MM.1S (cell line): ENCODE measurements at regions not wholly inside any gene's neighbourhood (a gene's known extent, or its start where the extent isn't known, plus 50 kb on each side); places are given as distances from the start of the nearest gene placed in this dataset.

Experiments
- DNase-seq: peaks from one replicate; pipeline ENCODE4 v3.0.0-alpha.2; 2015
- H2AFZ ChIP-seq: fragments of 300-600 bp; sonication (generic); 2 replicates; pipeline ENCODE4 v1.6.0; 2016; ENCODE audit warnings: antibody characterized with exemption, low read length
- H3F3A ChIP-seq: fragments of 300-600 bp; sonication (generic); 2 replicates; pipeline ENCODE4 v1.6.1; 2016; ENCODE audit warnings: mild to moderate bottlenecking, antibody characterized with exemption, low read length, moderate library complexity, mixed read lengths; ENCODE audit not compliant: insufficient read depth
- H3K27ac ChIP-seq: fragments of 300-600 bp; sonication (generic); 2 replicates; pipeline ENCODE4 v1.5.1; 2016; ENCODE audit warnings: mild to moderate bottlenecking, low read length
- H3K27me3 ChIP-seq: fragments of 300-600 bp; sonication (generic); replicated peaks from 2 replicates; pipeline ENCODE4 v1.6.0; 2016; ENCODE audit warnings: low read length; ENCODE audit not compliant: insufficient read depth
- H3K36me3 ChIP-seq: fragments of 300-600 bp; sonication (generic); replicated peaks from 2 replicates; pipeline ENCODE4 v1.6.1; 2016; ENCODE audit warnings: mild to moderate bottlenecking, low read length, mixed read lengths; ENCODE audit not compliant: insufficient read depth
- H3K4me1 ChIP-seq: fragments of 300-600 bp; sonication (generic); 2 replicates; pipeline ENCODE4 v1.6.1; 2016; ENCODE audit warnings: low read length, mixed read lengths
- H3K4me2 ChIP-seq: fragments of 300-600 bp; sonication (generic); 2 replicates; pipeline ENCODE4 v1.6.0; 2016; ENCODE audit warnings: low read depth, low read length
- H3K4me3 ChIP-seq: fragments of 300-600 bp; sonication (generic); 2 replicates; pipeline ENCODE4 v1.5.1; 2016; ENCODE audit warnings: low read length, mixed read lengths
- H3K79me2 ChIP-seq: fragments of 300-600 bp; sonication (generic); 2 replicates; pipeline ENCODE4 v1.6.1; 2016; ENCODE audit warnings: mixed run types, low read length, mixed read lengths
- H3K9ac ChIP-seq: fragments of 300-600 bp; sonication (generic); 2 replicates; pipeline ENCODE4 v1.6.1; 2016; ENCODE audit warnings: low read length, mixed read lengths
- H3K9me2 ChIP-seq: fragments of 300-600 bp; sonication (generic); replicated peaks from 2 replicates; pipeline ENCODE4 v1.6.1; 2016; ENCODE audit warnings: mild to moderate bottlenecking, low read length, mixed read lengths; ENCODE audit not compliant: insufficient read depth
- H3K9me3 ChIP-seq: fragments of 300-600 bp; sonication (generic); replicated peaks from 2 replicates; pipeline ENCODE4 v1.6.1; 2016; ENCODE audit warnings: mild to moderate bottlenecking, low read length, mixed read lengths; ENCODE audit not compliant: insufficient read depth
- H4K20me1 ChIP-seq: fragments of 300-600 bp; sonication (generic); 2 replicates; pipeline ENCODE4 v1.6.1; 2016; ENCODE audit warnings: mild to moderate bottlenecking, low read length, moderate library complexity, mixed read lengths; ENCODE audit not compliant: insufficient read depth
- EZH2 ChIP-seq: fragments of 300-600 bp; sonication (generic); optimal IDR thresholded peaks from 2 replicates; pipeline ENCODE3; 2017; ENCODE audit warnings: low read depth, mild to moderate bottlenecking, antibody characterized with exemption, low read length, mixed read lengths
- EZH2phosphoT487 ChIP-seq: fragments of 300-600 bp; sonication (generic); IDR thresholded peaks from 2 replicates; pipeline ENCODE4 v1.6.1; 2018; ENCODE audit warnings: antibody characterized with exemption, low read length
- TF ChIP-seq, protein P1 (sequence below): fragments of 300-600 bp; sonication (generic); IDR thresholded peaks from 2 replicates; pipeline ENCODE4 v1.5.1; 2016; ENCODE audit warnings: antibody characterized with exemption, low read length, mixed read lengths

- H2AFZ ChIP-seq: no peak overlapping the region
- H3K4me1 ChIP-seq: no peaks in the 10 kb centered on the region
- no peaks in the 10 kb centered on the region for H3K36me3 ChIP-seq
- DNase-seq: no peak
- H3K79me2 ChIP-seq: no peaks in the 10 kb centered on the region
- H3F3A ChIP-seq: no peaks in the 10 kb centered on the region
- no peak overlapping the region for H3K4me3 ChIP-seq
- H4K20me1 ChIP-seq: no peaks in the 10 kb centered on the region
- H3K27me3 ChIP-seq: no peaks in the 10 kb centered on the region
- H3K4me2 ChIP-seq: no peak overlapping the region
- no peak overlapping the region for H3K9ac ChIP-seq
- no peak overlapping the region for H3K27ac ChIP-seq
- no peaks in the 10 kb centered on the region for H3K9me3 ChIP-seq
- H3K9me2 ChIP-seq: no peaks in the 10 kb centered on the region
- TF ChIP-seq EZH2phosphoT487 (no peak), EZH2 (no peak)
- TF ChIP-seq, protein P1, sequence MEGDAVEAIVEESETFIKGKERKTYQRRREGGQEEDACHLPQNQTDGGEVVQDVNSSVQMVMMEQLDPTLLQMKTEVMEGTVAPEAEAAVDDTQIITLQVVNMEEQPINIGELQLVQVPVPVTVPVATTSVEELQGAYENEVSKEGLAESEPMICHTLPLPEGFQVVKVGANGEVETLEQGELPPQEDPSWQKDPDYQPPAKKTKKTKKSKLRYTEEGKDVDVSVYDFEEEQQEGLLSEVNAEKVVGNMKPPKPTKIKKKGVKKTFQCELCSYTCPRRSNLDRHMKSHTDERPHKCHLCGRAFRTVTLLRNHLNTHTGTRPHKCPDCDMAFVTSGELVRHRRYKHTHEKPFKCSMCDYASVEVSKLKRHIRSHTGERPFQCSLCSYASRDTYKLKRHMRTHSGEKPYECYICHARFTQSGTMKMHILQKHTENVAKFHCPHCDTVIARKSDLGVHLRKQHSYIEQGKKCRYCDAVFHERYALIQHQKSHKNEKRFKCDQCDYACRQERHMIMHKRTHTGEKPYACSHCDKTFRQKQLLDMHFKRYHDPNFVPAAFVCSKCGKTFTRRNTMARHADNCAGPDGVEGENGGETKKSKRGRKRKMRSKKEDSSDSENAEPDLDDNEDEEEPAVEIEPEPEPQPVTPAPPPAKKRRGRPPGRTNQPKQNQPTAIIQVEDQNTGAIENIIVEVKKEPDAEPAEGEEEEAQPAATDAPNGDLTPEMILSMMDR: no peak
Measured at GRCh38 chr20:39699166-39699725, 737.1 kb downstream of the DHX35 start.

DNA sequence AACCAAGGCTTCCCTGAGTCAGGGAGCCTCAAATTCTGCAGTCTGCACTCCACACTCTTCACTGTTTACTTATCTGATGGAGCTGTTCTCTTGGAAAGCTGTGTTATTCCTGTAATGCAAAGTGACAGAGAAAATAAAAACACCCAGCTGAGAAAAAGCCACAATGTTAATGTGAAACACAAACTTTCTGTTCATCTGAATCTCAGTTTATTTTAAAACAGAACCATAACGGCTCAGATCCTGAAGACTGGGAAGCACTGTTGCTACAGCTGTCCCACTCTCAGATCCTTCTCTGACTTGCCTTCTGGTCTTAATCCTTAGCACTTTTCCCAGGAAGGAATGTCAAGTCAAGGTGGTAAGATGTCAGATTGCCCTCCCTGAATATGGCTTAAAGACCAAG lies 736.6 kb downstream of the DHX35 start:
- no peaks in the 10 kb centered on the region for H3K9me3 ChIP-seq
- H3K27me3 ChIP-seq: no peaks in the 10 kb centered on the region
- H3K4me1 ChIP-seq: no peaks in the 10 kb centered on the region
- H3K9me2 ChIP-seq: no peaks in the 10 kb centered on the region
- H3K4me3 ChIP-seq: no peak overlapping the region
- DNase-seq: no peak
- H3K4me2 ChIP-seq: no peak overlapping the region
- no peaks in the 10 kb centered on the region for H3K36me3 ChIP-seq
- no peak overlapping the region for H2AFZ ChIP-seq
- H3K27ac ChIP-seq: no peak overlapping the region
- H4K20me1 ChIP-seq: no peaks in the 10 kb centered on the region
- H3K9ac ChIP-seq: no peak overlapping the region
- H3F3A ChIP-seq: no peaks in the 10 kb centered on the region
- H3K79me2 ChIP-seq: no peaks in the 10 kb centered on the region
- TF ChIP-seq EZH2: no peak
- TF ChIP-seq, protein P1: no peak
- TF ChIP-seq EZH2phosphoT487: no peak

DNA sequence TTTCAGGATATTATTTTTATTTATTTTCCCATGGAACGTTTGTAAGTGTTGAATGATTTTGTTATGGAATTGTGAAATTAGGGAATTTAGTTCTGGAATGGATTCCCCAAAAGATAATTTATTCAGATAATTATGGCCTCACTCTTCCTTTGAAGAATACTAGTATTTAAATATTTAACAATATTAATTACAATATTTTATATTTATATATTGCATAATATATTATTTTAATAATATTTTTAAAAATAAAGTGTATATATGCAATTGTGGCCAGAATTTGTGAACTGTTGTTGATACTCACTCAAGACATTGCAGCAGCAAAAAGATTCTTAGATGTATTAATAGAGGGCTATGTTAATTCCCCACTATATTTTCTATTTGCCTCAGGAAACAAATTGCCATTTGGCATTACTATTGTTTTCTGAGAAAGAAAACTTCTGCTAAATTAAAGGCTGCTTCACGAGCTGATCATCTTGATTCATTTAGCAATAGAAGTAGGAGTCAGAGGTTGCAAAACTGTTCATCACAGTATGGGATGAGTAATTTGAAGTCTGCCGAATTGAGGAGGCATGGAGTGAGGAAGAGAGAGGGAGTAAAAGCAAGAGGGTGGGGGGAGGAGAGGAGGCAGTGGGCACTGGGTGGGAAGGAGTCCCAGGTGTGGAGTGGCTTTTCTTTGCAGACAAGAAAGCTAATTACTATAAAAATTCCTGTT lies 729.2 kb downstream of the DHX35 start:
- no peaks in the 10 kb centered on the region for H3F3A ChIP-seq
- DNase-seq: no peak
- H3K27ac ChIP-seq: no peak overlapping the region
- no peaks in the 10 kb centered on the region for H3K36me3 ChIP-seq
- no peak overlapping the region for H3K9ac ChIP-seq
- H3K27me3 ChIP-seq: no peaks in the 10 kb centered on the region
- TF ChIP-seq, protein P1: no peak
- no peak for TF ChIP-seq EZH2phosphoT487
- TF ChIP-seq EZH2: no peak
- no peak overlapping the region for H2AFZ ChIP-seq
- no peaks in the 10 kb centered on the region for H3K4me1 ChIP-seq
- no peak overlapping the region for H3K4me2 ChIP-seq
- H3K4me3 ChIP-seq: no peak overlapping the region
- no peaks in the 10 kb centered on the region for H3K9me2 ChIP-seq
- H3K79me2 ChIP-seq: no peaks in the 10 kb centered on the region
- 0 out of 2 replicates have a peak, but pooled peaks cover 2% of the 10 kb centered on the region for H3K9me3 ChIP-seq
- no peaks in the 10 kb centered on the region for H4K20me1 ChIP-seq
